Dedifferentiated amniotic fluid mesenchymal stem cell (primary cell): ENCODE measurements at regions not wholly inside any gene's neighbourhood (a gene's known extent, or its start where the extent isn't known, plus 50 kb on each side); places are given as distances from the start of the nearest gene placed in this dataset.

Source experiments
- DNase-seq: peaks from one replicate; pipeline ENCODE4 v3.0.0-alpha.2; 2016; ENCODE audit errors: extremely low spot score

DNA sequence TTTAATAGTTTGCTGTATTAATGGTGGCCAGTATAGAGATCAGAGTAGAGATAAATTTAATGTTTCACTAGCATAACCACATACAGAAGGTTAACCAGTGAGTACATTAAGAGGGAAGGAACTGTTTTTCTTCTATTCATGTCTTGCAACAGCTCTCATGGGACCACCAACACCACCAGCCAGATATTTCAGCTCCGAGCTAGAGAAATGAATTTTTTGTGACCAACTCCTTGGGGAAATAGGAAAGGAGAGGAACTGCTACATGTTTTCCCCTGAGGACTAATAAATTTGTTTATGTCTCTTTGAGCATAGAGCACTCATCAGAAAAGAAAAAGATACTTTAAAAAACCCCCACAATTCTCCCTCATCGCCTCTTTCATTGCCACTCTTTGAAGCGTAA lies 247.5 kb downstream of the MBNL1 start:
- no peak for DNase-seq

DNA sequence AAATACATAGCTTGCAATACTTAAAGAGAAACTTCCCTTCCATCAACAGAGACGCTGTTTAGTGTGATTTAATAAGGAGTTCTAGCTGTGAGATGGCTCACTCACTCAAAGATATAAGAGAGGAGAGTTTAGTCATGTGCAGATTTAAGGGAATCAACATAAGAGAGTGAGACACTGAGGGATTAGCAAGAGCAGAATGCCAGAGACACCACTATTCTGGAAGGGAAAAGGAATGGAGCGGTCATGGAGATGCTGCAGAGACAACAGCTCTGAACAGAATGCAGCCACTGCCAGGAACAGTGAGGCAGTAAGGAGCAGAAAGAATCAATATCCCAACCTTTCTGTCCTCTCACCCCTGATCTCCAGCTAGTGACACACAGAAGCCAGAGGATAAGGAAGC lies 248.8 kb downstream of the MBNL1 start:
- no peak for DNase-seq

DNA sequence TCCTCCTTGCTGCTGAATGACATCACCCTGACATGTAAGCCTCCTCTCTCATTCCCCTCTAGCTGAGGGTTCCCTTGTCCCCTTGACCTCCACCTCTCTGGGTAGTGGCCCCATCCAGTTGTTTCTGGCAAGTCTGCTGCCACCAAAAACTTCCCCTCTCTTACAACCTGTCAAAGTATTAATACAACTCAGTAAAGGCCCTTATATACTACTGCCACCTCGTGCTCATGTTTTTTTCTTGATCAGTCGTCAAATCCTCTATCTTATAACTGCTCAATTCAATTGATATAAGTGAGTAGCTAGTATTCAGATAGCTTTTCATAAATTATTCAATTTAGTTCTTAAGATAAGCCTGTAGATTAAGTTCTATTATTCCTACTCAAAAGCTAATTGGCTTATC lies 249.6 kb downstream of the MBNL1 start:
- no peak for DNase-seq

DNA sequence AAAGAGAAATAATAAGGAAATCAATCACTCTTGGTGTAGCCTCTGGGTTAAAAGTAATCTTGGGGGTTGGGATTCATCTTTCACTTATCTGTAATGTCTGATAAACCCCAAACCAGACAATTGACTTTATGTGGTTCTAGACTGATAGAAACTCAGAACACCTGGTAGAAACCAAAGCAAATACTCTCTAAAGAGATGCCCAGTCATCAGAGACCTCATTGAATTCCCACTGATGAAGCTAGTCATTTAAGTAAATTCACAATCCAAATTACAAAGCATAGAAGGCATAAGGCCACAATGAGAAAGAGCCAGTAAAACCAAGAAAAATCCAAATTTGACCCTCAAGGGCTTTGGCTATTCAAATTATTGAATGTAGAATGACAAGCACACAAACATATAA lies 250.6 kb downstream of the MBNL1 start:
- no peak for DNase-seq

DNA sequence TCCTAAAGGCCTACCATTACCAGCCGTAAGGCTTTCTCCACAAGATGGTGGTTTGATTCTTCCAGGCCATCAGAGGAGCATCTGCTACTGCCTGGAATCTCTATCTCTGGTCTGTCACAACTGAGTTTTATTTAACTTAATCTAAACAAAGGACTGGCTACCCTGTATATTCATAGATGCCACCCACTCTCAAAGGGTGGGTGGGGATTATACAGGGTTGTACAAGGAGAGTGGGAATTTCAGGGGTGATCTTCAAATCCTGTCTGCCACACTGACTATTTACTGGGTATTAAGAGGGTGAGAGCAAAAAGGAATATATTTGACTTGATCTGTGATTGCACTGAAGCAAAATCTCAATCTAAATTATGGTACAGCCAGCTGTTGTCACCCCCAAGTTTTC lies 253.3 kb downstream of the MBNL1 start:
- DNase-seq = no peak

DNA sequence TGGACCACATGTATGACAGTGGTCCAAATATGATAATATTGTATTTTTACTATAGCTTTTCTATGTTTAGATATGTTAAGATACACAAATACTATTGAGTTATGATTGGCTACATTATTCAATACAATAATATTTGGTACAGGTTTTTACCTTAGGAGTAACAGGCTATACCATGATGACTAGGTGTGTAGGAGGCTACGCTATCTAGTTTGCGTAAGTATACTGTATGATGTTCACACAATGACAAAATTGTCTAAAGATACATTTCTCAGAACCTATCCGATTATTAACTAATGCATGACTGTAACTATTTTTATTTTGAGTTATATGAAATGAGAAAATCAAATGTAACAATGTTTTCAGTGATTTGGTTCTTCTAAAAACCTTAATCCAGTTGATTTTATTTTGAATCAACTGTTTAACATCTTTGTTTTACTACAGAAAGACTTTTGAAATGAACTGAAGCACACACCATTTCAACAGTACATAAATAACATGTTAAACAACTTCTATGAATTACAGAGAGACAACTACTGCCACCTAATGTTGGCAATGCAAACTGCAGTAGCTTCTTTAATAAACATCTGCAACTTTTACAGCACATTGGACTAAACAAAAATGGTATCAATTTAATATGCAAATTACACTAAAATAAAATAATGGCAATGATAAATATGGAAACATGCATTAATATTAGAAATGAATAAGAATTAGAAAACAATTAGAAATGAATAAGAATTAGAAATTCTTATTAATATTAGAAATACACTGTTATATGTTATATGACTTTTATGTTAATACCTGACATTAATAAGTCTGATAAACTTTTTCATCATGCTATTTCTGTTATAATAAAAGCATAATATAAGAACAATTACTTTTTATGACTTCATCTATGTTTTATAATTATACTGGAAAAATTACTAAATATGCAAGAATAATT lies 255.7 kb downstream of the MBNL1 start:
- DNase-seq = peak; percentile 68

DNA sequence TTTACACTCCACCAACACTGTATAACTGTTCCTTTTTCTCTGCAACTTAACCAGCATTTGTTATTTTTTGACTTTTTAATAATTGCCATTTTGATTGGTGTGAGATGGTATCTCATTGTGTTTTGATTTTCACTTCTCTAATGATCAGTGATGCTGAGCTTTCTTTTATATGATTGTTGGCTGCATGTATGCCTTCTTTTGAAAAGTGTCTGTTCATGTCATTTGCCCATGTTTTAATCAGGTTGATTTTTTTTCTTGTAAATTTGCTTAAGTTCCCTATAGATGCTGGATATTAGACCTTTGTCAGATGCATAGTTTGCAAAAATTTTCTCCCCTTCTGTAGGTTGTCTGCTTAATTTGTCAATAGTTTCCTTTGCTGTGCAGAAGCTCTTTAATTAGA lies 263.0 kb downstream of the MBNL1 start:
- DNase-seq = no peak

DNA sequence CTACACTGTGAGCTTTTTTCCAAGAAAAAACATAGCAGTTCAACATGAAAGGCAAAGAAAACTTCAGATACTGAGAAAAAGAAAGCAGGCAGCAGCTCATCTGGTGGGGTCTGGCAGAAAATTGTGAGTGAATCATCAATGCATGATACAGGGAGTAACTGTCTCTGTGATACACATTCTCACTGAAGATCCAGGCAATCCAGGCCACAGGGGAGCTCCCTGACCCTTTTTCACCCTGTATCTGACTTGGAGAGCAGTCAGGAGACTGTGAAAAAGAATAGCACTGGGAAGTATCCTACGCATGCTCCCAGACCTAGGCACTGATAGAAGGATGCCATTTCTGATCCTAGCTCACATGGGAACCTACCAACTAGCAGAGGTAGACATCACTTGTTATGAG lies 269.8 kb downstream of the MBNL1 start:
- DNase-seq = no peak

DNA sequence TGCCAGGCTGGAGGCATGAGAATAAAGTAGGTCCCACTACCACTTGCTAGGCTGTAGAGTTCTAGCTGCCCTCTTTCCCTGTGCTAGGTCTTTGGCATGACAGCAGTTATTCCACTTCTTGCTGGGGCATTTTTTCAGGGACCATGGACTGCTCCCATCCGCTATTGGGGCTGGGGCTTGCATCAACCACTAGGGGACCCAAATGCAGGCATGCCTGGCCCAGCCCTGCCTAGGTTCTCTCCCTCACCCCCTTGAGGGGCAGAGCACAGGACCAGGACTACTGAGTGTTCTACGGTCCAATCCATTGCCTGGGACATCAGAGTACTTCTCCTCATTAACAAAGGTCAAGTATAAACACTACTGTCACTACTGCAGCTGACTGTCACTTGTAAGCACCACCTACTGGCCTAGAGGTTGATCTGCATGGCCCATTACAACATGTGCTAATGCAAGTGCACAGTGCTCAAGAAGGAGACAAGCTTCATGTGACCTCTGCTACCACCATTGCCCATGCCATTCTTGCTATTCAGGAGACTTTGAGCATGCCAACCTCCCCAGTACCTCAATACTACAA lies 270.5 kb downstream of the MBNL1 start:
- no peak for DNase-seq

DNA sequence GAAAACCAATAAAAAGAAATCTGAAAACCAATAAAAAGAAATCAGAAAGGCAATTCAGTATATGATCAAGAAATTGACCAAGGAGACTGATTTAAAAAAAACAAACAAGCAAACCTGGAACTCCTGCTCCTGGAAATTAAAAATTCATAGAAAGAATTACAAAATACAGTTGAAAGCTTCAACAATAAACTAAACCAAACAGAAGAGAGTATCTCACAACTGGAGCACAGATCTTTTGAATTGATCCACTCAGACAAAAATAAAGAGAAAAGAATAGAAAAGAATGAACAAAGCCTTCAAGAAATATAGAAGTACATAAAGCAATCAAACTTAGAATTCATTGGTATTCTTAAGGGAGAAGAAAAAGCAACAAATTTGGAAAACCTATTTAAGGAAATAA lies 271.4 kb downstream of the MBNL1 start:
- no peak for DNase-seq

DNA sequence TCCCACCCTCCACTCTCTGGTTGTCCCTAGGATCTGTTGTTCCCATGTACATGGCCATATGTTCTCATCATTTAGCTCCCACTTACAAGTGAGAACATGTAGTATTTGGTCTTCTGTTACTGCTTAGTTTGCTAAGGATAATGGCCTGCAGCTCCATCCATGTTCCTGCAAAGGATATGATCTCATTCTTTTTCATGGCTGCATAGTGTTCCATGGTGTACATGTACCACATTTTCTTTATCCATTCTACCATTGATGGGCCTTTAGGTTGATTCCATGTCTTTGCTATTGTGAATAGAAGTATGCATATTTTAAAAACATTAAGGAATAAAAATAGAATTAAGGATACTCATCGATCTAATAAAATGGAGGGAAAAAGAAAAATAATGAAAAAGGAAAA lies 278.4 kb downstream of the MBNL1 start:
- DNase-seq = no peak

DNA sequence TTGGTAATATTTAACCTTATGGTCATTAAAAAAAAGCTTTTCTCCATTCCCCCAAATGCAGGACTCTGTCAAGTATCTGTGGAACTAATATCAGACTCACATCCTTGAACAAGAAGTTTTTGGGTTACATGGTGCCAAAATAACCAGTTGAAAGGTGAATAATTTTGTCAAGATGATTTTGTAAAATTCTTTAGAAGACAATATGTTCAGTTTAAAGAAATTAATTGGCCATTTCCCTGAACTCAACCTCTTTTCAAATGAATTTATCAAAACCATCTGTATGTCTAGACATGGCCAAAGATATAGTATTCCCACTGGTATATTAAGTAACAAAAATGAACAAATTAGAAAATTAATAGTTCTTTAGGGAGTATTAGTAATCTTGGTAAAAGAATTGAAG lies 280.5 kb downstream of the MBNL1 start:
- no peak for DNase-seq

DNA sequence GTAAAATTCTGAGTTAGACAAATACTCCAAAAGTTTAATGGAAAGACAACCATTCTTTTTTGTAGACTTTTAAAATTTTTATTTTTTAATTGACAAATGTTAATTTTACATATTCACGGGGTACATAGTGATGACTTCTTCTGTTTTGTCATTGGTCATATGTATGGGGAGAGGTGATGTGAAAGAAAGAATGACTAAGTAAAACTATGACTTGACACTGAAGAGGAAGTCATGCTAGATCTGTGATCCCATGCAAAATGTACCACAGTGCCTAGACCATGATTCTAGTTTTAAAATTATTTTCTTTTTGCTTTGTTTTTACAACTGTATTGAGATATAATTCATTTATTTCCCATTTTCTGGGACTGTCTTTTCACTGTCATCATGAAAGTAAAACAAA lies 281.6 kb downstream of the MBNL1 start:
- DNase-seq = no peak

DNA sequence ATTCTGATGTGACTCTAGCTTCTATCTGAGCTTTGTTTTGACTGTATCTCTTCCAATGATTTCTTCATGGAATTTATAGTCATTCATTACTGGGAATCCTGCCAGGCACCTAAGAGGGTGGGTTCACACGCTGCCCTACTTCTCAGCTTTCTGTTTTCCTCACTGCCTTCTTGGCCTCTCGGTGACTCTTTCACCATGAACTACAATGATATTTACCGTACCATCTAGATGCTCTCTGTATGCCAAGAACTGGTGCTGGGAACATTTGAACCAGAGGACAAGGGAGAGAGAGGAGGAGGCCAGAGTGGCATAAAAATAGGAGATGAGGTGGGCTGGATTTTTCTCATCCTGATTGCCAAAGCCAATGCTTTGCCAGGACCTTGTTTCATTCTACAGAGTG lies 280.0 kb upstream of the P2RY1 start:
- no peak for DNase-seq

DNA sequence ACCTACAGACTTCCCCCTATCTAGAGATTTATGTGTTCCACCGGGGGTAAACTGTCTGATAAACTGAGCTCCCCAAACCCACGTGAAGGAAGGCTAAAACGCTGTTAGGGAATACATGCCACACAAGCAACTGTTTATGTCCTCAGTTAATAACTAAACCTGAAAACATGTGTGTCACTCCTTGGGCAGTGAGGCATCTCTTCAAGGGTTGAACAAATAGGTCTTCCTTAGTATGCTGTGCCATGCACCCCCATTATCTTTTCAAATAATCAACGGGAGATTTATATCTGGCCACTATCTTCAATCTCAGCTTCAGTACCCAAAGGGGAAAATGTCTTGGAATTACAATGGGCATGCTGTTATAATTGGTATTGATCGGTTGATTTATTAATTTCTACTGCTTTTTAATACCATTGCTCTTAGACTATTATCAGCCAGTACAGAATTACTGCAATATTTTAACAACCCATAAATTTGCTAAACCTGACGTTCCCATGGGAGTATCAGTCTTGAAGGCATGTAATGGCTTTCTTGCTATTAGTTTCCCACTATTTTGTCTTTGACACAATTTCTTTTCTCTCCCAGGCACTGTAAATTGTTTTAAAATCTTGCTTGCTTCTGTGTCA lies 279.2 kb upstream of the P2RY1 start:
- DNase-seq = no peak

DNA sequence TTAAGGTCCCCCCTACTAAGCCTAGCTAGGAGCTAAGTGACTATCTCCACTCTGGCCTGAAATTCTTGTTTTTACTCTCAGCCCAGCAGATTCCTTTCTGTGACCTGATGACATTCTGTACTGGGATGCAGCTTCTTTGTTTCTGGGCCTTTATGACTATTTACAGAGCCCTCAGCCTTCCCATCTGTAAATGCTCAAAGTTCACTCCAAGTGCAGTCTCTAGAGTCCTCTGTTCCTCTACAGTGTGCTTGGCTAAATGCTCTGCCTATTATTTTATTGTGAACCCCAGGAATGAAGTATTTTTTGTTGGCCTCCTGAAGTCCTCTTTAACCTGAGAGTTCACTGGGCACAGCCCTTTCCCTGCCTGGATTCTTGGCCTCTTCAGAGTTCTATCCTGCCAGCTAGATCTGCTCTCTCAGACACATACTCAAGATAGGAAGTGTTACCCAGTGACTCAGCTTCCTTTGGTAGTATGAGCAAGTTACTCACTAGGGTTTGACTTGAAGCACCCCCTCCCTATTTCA lies 278.1 kb upstream of the P2RY1 start:
- DNase-seq = no peak

DNA sequence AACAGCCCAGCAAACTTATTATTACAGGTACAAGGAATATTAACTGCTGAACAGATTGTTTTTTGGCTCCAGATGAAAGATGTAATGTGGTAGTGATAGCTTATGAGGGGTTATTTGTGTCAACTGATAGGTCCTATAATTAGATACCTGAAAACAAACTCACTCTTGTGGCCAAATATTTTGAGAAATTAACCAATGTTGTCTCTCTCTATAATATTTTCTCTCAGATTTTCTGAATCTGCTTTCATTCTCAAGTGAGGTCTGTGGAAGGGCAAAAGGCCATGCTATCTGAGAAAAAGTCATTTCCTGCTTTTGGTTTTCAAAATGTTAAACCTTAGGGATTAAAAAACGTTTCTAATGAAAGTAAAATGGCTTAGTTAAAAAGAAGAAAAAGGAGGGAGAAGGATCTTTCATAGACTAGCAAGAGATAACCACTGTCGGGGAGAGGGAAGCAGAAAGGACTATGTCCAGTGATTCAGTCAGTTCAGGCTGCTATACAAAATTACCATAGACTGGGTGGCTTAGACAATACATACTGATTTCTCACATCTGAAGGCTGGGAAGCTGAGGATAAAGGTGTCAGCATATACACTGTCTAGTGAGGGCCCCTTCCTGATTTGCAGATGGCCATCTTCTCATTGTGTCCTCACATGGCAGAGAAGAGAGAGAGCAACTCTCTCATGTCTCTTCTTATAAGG lies 277.5 kb upstream of the P2RY1 start:
- DNase-seq = no peak

DNA sequence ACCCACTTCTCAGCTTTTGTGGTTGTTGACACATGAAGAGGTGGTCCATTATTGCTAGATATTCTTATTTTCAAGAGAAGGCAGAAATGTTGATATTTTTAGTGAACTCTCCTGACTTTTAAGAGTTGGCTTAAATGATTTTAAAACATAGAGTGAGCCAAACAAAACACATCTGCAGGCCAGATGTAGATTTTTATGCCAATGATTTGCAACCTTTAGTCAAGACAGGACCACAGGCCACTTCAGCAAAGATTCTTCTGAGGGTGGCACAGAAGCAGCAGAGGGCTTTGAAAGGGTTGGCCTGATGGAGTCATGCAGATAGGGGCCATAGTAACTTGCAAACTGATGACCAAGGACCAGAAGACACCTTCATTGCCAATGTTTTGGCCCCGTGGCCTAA lies 276.5 kb upstream of the P2RY1 start:
- no peak for DNase-seq

DNA sequence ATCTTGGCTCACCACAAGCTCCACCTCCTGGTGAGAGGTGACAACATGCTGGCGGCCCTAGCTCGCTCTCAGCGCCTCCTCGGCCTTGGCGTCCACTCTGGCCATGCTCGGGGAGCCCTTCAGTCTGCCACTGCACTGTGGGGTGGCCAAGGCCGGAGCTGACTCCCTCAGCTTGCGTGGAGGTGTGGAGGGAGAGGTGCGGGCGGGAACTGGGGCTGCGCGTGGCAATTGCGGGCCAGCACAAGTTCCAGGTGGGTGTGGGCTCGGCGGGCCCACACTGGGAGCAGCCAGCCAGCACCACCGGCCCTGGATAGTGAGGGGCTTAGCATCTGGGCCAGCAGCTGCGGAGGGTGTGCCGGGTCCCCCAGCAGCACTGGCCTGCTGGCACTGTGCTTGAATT lies 275.7 kb upstream of the P2RY1 start:
- DNase-seq = no peak

DNA sequence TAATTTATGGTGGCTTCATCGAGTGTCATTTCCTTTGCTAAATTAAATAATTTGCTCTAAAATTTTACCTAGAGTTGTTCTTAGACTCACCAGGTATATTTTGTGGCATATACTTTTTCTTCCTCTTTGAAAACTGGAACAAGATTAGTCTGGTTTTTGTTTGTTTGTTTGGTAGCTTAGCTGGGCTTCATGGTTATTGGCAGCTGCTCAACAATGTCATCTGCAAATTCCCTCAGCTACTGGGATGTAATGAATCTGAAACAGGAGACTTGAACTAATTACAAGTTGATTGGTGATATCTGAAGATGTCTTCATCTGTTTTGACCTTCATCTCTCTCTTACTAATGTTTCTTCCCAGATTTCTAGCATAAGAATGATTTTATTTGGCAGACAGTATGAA lies 270.5 kb upstream of the P2RY1 start:
- DNase-seq = no peak

DNA sequence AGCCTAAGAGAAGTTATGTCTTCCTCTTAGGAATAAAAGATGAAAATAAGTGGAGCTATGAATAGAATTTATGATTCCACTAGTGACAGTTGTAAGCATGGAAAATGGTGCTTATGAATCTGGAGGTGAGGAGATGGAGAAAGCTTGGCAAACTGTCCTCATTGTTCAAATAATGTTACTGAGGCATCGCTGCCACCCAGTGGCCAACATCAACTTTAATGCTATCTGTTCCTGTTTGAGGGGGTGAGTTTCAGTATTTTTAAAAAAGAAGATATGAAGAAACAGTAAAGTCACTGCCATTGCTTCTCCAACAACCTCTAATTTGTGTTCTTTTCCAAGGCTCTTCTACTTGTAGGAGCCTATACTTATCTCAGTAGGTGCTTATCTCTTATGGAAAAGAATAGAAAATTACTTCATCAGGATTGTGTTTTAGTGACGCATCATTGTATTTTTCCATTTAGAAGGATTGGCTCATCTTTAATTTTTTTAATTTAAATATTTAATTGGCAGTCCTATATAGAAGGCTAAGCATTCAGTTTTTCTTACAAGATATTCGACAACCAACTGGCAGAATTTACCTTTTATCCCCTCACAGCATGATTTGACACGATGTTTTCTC lies 260.4 kb upstream of the P2RY1 start:
- peak; percentile 64 for DNase-seq

DNA sequence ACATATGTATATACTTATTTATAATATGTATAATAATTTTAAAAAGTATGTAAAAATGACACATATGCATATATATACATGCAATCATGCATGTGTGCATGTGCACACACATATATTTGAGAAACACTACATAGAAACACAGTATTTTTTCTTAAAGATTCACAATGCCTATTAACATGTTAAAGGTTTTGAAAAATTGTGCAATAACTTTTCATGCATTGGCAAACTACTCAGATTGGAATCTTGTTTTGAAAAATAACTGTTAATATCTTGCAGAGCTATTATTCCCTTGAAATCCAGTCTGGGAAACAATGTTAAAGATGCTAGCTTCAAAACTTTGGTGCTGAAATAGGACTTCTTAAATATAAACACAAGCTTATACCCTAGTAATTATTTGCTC lies 256.2 kb upstream of the P2RY1 start:
- DNase-seq = no peak
